Gastrocnemius medialis (tissue), 4 donors: ENCODE measurements at regions not wholly inside any gene's neighbourhood (a gene's known extent, or its start where the extent isn't known, plus 50 kb on each side); places are given as distances from the start of the nearest gene placed in this dataset.
"Not testable (repeated sequence)": the region's sequence is repeated elsewhere in the genome, so short reads cannot be mapped to it uniquely, and the experiment has no call there.

Experiments
- ATAC-seq, 2 donors: fragments of 150-250 bp; one replicate each; pipeline ENCODE4 v1.9.1; 2016
- DNase-seq, 2 donors: peaks; one replicate each; pipeline ENCODE4 v3.0.0-alpha.2; 2019
- H3K27ac ChIP-seq, 4 donors: fragments of 200-600 bp; sonication (generic); 1 replicate in 1 of 4; 2 replicates in 3 of 4; pipeline ENCODE4 v1.5.1; 2016 to 2018; ENCODE audit warnings: mild to moderate bottlenecking in 2 of 4, moderate library complexity in 1 of 4
- H3K27me3 ChIP-seq, 3 donors: fragments of 200-600 bp; sonication (generic) in 2 of 3; 1 replicate in 1 of 3; 2 replicates in 2 of 3; pipeline versions ENCODE4 v1.5.1 to v1.6.0; 2016 to 2019; ENCODE audit warnings: mild to moderate bottlenecking in 1 of 3, moderate library complexity in 1 of 3
- H3K36me3 ChIP-seq, 2 donors: fragments of 200-600 bp; sonication (generic) in 1 of 2; one replicate each; pipeline ENCODE4 v1.5.1; 2017 to 2018
- H3K4me1 ChIP-seq, 2 donors: fragments of 200-600 bp; sonication (generic) in 1 of 2; one replicate each; pipeline ENCODE4 v1.5.1; 2016 to 2017; ENCODE audit warnings: mild to moderate bottlenecking in 2 of 2
- H3K4me3 ChIP-seq, 4 donors: fragments of 200-600 bp; sonication (generic) in 3 of 4; 1 replicate in 1 of 4; 2 replicates in 3 of 4; pipeline ENCODE4 v1.5.1; 2016 to 2019; ENCODE audit warnings: mild to moderate bottlenecking in 2 of 4
- H3K9me3 ChIP-seq, 3 donors: fragments of 200-600 bp; sonication (generic) in 2 of 3; 1 replicate in 1 of 3; 2 replicates in 2 of 3; pipeline ENCODE4 v1.5.1; 2016 to 2019
- CTCF ChIP-seq, 5 experiments: fragments of 450-650 bp in 3 of 5; fragments of 200-600 bp in 2 of 5; sonication (generic) in 2 of 5; IDR thresholded peaks in 4 of 5; conservative IDR thresholded peaks in 1 of 5; 1 replicate in 4 of 5; 2 replicates in 1 of 5; pipeline ENCODE4 v1.5.1; 2016 to 2019; ENCODE audit warnings: antibody characterized with exemption in 5 of 5, mild to moderate bottlenecking in 3 of 5, moderate library complexity in 3 of 5
- POLR2A ChIP-seq, 2 donors: fragments of 450-650 bp; IDR thresholded peaks; one replicate each; pipeline ENCODE4 v1.6.1; 2017; ENCODE audit warnings: antibody characterized with exemption in 2 of 2, mild to moderate bottlenecking in 2 of 2, moderate library complexity in 2 of 2
- in situ Hi-C, 4 donors: fragments of 200-750 bp; cut with MboI; loops; one replicate each; pipeline versions ENCODE4 v1.15.0 to v1.8.0; 2017; ENCODE audit warnings: low sequenced_read_pairs in 4 of 4
- intact Hi-C: fragments of 100-400 bp; cut with DNase I; formaldehyde crosslinking; loops from one replicate; pipeline ENCODE4 v1.15.1; 2023; ENCODE audit warnings: low total_unique reads

- intact Hi-C loops = no loop called here
- in situ Hi-C loops = no loop called here
- no peak overlapping the region for H3K27ac ChIP-seq
- H3K4me1 ChIP-seq = no peaks in the 10 kb centered on the region
- DNase-seq (no peak), ATAC-seq (no peak)
- H3K9me3 ChIP-seq = no peaks in the 10 kb centered on the region
- TF ChIP-seq CTCF (IDR thresholded peaks at IDR 0.05 in 4 of 5, conservative IDR thresholded peaks at IDR 0.05 in 1 of 5) (no peak), POLR2A (IDR thresholded peaks at IDR 0.05) (no peak)
- H3K27me3 ChIP-seq = no peaks in the 10 kb centered on the region
- no peak overlapping the region for H3K4me3 ChIP-seq
- no peaks in the 10 kb centered on the region for H3K36me3 ChIP-seq
These were observed 60.7 kb upstream of the ATP2B4 start for GRCh38 chr1:203565981-203566380.

- H3K9me3 ChIP-seq, H3K27ac ChIP-seq, H3K4me3 ChIP-seq, H3K4me1 ChIP-seq, H3K27me3 ChIP-seq, H3K36me3 ChIP-seq, DNase-seq, ATAC-seq, intact Hi-C loops, in situ Hi-C loops: not testable (repeated sequence)
These were observed 59.7 kb upstream of the ATP2B4 start for GRCh38 chr1:203566966-203567365.

- DNase-seq = no peak
- Histone ChIP-seq H3K27me3 (no peaks in the 10 kb centered on the region), H3K4me1 (no peaks in the 10 kb centered on the region), H3K27ac (no peak overlapping the region), H3K4me3 (no peak overlapping the region), H3K9me3 (no peaks in the 10 kb centered on the region), H3K36me3 (no peaks in the 10 kb centered on the region)
- intact Hi-C loops (no loop called here), in situ Hi-C loops (no loop called here)
- TF ChIP-seq POLR2A (IDR thresholded peaks at IDR 0.05) = no peak
- no peak for TF ChIP-seq CTCF (IDR thresholded peaks at IDR 0.05 in 4 of 5, conservative IDR thresholded peaks at IDR 0.05 in 1 of 5)
- ATAC-seq = no peak
These were observed 59.0 kb upstream of the ATP2B4 start for GRCh38 chr1:203567596-203567995.

- Histone ChIP-seq H3K36me3 (no peaks in the 10 kb centered on the region), H3K4me1 (no peaks in the 10 kb centered on the region), H3K9me3 (no peaks in the 10 kb centered on the region), H3K27me3 (no peaks in the 10 kb centered on the region), H3K27ac (no peak overlapping the region), H3K4me3 (no peak overlapping the region)
- ATAC-seq (no peak), DNase-seq (no peak)
- in situ Hi-C loops (no loop called here), intact Hi-C loops (no loop called here)
- no peak for TF ChIP-seq POLR2A (IDR thresholded peaks at IDR 0.05)
- no peak for TF ChIP-seq CTCF (IDR thresholded peaks at IDR 0.05 in 4 of 5, conservative IDR thresholded peaks at IDR 0.05 in 1 of 5)
These were observed 56.9 kb upstream of the ATP2B4 start for GRCh38 chr1:203569490-203570318.

- H3K27me3 ChIP-seq = no peaks in the 10 kb centered on the region
- intact Hi-C loops (no loop called here), in situ Hi-C loops (no loop called here)
- no peak overlapping the region for H3K27ac ChIP-seq
- no peaks in the 10 kb centered on the region for H3K36me3 ChIP-seq
- DNase-seq (no peak), ATAC-seq (no peak)
- no peak overlapping the region for H3K4me3 ChIP-seq
- no peak for TF ChIP-seq POLR2A (IDR thresholded peaks at IDR 0.05)
- H3K9me3 ChIP-seq = no peaks in the 10 kb centered on the region
- no peaks in the 10 kb centered on the region for H3K4me1 ChIP-seq
These were observed 55.8 kb upstream of the ATP2B4 start for GRCh38 chr1:203570805-203571204.

GRCh38 chr1:203571661-203572060 lies 55.0 kb upstream of the ATP2B4 start:
- in situ Hi-C loops = no loop called here
- no peak overlapping the region for H3K27ac ChIP-seq
- ATAC-seq = no peak
- no peak for DNase-seq
- TF ChIP-seq POLR2A (IDR thresholded peaks at IDR 0.05) (no peak), CTCF (IDR thresholded peaks at IDR 0.05 in 4 of 5, conservative IDR thresholded peaks at IDR 0.05 in 1 of 5) (no peak)
- H3K27me3 ChIP-seq = no peaks in the 10 kb centered on the region
- no peak overlapping the region for H3K4me3 ChIP-seq
- intact Hi-C loops = no loop called here
- no peaks in the 10 kb centered on the region for H3K4me1 ChIP-seq
- no peaks in the 10 kb centered on the region for H3K36me3 ChIP-seq
- H3K9me3 ChIP-seq = no peaks in the 10 kb centered on the region
